Muscle of arm (tissue), 1 donor: ENCODE measurements at regions not wholly inside any gene's neighbourhood (a gene's known extent, or its start where the extent isn't known, plus 50 kb on each side); places are given as distances from the start of the nearest gene placed in this dataset.

Source experiments
- DNase-seq: peaks from one replicate; pipeline ENCODE4 v3.0.0-alpha.2; 2013

DNA sequence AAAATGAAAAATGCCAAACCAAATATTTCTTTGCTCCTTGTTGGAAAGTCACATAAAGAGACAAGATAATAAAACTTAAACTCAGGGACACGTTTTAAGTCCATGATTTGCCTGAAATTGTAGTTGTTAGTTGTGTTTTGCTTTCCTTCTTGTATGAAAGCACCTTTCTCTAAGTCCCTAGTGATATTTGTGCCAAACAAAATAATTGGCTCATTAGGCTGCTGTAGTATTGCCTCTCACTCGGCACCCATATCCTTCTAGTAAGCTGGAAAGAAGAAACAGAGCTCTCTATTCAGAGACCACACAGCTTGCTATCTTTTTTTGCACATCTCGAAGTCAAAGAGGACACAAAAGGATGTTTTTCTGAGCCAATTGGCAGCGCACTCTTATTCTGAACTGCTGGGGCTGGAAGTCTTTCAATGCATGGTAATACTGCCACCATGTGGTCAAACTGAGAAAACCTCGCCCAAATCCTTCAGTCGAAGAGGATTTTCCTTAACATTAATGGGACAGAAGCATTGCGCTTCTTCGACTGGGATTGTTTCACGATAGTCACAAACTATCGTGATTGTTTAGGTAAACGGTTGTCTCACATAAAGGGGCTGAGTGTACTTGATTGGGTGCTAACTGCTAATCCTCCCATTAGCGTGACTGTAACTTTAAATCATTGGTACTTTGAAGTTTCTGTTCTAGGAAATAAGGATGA, 571.9 kb upstream of the LCORL start:
- peak; percentile 80 for DNase-seq

DNA sequence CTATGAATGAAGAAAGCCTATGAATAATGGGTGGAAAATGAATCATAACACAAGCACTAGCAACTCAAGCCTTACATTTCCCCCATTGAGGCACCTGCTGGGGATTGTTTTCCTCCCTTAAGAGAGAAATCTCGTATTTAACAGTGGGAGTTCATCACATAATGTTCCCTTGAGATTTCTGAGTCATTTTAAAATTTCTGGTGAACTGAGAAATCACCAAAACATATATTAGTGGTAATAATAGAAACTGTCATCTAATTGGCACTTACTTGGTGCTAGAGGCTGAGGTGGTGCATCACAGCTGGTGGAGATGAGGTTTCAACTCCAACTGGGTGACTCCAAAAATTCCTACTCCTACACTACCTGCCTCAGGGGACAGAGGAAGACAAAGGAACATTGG, 561.3 kb upstream of the LCORL start:
- DNase-seq = no peak

DNA sequence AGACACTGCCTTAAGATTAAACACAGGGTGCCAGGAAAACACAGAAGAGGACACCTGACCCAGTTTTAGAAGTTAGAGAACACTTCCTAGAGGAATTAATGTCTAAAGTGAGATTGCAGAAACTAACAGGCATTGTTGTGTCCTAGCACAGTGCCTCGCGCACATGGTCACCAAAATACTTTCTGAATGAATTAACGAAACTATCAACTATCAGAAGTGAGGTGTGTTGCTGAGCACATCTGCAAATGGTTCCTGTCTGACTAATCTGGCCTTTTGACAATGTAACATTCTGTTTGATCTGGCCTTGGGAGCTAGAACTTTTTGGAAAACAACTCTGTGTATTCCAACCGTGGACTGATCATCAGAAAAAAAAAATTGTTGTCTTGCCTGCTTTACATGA, 556.8 kb upstream of the LCORL start:
- no peak for DNase-seq

DNA sequence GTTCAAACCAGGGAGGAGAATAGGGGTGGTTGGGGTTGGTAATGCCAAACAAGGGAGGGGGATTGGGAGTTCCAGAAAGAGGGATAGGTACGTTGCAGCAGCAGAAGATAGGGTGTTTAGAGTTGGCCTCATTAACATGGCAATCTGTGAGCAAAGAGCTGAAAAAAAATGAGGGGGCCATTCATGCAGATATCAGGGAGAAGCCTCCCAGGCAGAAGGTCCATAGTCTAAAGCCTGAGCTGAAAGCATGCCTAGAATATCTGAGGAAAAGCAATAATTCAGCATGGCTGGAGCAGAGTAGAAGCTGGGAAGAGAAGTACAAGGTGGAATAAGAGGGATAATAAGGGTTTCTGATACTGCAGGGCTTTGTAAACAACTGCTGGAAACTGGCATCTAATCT, 550.9 kb upstream of the LCORL start:
- DNase-seq = no peak

DNA sequence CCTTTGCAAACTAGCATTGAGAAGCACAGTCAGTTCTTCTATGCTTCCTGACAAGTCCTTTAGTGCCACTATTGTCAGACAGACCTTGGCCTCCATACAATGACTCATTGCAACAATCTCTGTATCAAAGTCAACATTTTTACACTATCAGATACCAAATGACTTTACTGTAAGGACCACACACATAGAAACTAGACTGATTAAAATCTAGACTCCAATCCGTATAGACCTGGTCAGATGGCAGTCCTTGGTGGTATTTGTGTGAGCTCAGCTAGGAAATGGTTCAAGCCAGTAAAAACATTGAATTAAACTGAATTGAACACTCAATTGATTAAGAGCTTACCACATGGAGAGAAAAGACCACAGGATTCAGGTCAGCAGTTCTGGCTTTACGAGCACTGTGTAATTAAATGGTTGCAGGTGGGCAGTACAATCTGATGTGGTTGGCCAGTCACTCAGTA, 549.8 kb upstream of the LCORL start:
- DNase-seq = no peak

DNA sequence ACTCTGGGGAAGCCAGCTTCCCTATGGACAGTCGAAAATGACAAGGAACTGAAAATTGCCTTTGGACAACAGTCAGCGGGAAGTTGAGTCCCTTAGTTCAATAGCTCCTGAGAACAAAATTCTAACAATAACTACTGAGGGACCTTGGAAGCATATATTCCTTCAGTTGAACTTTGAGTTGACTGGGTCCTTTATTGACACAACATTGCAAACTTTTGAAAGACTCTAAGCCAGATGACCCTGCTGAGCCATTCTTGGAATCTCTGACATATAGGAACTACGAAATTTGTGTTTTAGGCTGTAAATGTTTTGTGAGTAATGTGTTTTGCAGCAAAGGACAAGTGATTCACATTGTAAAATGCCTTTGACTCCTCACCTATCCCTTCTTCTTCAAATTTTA, 548.8 kb upstream of the LCORL start:
- no peak for DNase-seq

DNA sequence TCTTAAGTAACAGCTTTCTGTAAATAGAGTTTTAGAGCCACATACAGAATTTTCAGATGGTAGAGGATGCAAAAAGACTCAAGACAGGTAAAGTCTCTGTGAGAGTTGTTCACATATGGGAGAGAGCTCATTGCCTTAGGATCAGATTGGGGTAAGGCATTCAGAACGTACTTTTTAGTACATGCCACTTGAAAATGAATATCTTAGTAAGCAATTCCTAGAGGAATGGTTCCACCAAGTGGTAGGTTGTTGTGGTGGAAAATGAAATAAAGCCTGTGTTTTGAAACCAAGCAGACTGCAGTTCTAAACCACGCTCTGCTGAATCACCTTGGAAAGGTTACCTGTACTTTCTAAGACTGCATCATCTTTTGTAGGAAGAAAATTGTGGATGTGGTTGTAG, 547.0 kb upstream of the LCORL start:
- DNase-seq = no peak

DNA sequence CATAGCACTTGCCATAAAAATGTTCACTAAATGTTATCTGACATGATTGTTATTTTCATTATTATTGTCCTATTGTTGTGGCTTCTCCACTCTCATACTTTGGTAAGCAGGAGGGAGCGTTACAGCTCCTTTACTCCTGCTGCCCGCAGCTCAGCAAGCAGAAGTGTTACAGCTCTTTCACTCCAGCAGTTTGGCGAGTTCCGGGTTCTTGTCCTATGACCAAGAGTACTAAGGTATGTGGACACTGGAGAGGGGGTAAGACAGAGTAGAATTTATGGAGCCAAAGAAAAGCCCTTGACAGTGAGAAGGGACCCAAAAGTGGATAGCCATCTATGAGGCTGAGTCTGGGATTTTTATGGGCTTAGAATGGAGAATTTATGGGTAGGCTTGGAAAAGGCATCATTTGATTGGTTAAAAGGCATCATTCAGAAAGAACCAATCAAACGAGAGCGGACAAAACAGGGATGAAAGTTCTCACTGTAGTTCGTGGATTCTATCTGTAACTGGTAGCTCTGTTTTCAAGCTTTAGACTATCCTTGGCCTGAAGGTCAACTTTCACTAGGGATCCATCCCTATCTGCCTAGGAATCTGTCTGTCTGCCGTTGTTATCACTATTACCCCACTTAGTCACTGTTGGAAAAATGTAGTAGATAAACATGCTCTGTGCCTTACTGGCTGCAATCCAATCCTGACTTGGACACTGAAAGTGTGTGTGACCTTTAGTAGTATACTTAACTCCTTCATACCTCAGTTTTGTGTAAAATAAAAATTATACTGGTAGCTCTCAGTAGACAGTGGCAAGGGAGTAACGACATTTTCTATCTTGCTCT, 545.6 kb upstream of the LCORL start:
- DNase-seq = no peak

DNA sequence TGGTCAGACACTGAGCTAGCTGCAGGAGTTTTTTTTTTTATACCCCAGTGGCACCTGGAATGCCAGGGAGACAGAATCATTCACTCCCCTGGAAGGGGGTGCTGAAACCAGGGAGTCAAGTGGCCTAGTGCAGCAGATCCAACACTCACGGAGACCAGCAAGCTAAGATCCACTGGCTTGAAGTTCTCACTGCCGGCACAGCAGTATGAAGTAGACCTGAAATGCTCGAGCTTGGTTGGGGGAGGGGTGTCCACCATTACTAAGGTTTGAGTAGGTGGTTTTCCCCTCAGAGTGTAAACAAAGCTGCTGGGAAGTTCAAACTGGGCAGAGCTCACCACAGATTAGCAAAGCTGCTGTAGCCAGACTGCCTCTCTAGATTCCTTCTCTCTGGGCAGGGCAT, 537.9 kb upstream of the LCORL start:
- no peak for DNase-seq

DNA sequence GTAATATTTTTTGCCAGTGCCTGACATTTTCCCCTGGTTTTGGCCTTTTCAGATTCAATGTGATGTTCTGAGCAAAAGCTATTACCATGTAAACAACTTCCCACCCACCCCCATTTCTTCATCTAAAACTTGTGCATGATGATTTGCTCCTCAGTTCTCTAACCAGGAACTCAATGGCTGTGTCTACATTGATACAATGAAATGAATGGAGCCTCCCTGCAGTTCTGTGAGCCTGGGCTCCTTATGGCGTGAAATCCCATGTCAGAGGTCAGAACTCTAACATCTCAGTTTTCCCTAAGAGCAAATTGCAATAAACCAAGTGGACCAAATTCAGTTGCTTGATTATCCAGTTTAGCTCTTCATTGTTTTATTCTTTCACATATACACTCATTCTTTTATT, 534.8 kb upstream of the LCORL start:
- DNase-seq = no peak

DNA sequence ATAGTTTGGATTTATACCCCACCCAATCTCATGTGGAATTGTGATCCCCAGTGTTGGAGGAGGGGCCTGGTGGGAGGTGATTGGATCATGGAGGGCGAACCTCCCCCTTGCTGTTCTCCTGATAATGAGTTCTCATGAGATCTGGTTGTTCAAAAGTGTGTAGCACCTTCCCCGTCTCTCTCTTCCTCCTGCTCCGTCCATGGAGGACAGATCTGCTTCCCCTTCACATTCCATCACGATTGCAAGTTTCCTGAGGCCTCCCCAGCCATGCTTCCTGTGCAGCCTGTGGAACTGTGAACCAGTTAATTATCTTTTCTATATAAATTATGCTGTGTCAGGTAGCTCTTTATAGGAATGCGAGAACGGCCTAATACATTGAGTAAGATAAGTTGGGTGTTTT, 518.8 kb upstream of the LCORL start:
- no peak for DNase-seq

DNA sequence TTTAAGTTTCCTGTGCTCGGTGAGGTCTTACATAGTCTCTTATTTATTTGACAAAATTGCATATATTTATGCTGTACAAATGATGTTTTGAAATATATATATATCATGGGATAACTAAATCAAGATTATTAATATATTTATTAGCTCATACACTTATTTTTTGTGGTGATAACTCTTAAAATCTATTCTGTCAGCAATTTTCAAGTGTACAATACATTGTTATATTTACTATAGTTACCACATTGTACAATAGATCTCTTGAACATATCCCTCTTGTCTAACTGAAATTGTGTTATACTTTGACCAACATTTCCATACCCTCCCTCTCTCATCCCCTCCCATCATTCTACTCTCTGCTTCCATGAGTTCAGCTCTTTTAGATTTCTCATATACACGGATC, 516.6 kb upstream of the LCORL start:
- no peak for DNase-seq

DNA sequence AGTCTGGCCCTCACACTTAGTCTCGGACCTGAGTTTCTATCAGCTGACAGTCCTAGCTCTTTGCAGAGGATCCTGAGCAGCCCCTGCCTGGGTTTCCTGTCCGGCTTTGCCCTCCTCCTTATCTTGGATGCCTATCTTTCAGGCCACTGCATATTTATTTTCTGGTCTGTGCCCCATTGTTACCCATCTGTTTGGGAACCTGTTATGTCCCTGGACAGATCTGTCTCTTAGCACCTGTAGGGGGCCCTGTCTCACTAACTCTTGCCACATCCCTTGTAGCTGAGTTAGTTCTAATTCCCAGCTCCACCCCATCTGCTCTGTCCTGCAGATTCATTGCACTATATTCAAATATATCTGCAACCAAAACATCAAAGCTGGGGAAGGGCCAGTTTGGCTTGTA, 514.9 kb upstream of the LCORL start:
- DNase-seq = no peak

DNA sequence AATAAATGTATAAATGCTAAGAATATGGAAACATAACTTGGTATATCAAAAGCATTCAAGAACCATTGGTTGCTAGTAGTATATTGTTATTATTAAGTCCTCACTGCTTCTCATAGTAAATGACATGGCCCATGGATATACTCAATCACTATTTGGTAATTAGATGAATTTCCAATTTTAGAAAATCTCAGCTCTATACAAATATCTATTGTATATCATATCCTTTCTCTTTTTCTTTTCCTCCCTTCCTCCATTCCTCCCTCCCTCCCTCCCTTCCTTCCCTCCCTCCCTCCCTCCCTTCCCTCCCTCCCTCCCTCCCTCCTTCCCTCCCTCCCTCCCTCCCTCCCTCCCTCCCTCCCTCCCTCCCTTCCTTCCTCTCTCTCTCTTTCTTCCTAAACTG, 514.4 kb upstream of the LCORL start:
- DNase-seq = no peak

DNA sequence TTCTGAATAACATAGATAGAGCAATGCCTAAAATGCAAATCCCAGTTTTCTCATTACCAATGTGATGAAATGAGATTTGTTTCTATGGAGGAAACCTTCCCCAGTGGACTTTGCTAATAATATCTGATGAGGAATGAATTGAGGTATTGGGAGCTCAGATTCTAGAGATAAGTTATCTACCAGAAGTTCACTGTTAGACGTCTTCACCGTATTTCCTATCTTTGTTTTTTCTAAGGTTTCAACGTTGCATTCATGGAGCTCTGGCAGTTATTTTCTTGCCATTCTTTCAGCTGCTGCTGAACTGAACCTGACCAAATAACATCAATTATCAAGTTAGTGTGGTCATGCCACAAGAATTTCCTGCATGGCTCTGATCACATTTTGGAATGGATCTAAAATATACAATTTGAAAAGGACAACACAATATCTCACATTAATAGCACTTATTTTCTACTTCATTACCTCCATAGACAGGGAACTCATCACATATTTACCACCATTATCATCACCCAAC, 511.8 kb upstream of the LCORL start:
- DNase-seq = no peak

DNA sequence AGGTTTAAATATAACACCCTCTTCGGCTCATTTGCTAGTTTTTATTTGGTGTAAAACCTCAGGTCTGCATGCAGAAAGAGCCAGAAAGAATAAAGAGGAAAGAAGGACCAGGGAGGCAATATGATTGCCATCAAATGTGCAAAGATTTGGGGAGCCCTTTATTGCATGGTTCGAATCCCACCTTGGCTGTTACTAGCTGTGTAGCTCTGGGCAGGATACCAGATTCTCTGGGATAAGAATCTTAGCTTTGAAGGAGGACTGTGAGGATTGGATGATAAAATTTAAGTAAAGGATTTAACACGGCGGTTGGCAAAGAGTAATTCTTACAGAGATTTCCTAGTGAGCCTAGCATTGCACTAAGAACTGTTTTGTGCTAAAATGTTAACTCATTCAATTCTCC, 510.2 kb upstream of the LCORL start:
- no peak for DNase-seq

DNA sequence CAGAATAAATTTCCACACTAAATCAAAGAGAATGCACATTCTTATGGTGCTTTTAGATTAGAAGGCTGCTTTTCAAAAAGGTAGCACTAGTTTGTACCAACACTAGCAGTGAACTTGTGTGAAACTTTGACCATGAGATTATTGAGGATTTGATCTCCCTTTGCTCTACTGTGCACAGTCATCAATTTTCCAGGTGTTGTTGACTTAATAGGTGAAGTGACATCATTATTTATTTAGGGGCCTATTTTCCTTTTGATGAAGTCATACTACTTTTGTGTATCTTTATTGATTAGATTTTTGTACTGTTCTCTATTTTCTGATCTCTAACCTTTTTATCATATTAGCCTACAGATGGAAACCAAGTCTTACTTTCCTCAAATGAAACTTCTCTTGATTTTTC, 507.9 kb upstream of the LCORL start:
- DNase-seq = no peak

DNA sequence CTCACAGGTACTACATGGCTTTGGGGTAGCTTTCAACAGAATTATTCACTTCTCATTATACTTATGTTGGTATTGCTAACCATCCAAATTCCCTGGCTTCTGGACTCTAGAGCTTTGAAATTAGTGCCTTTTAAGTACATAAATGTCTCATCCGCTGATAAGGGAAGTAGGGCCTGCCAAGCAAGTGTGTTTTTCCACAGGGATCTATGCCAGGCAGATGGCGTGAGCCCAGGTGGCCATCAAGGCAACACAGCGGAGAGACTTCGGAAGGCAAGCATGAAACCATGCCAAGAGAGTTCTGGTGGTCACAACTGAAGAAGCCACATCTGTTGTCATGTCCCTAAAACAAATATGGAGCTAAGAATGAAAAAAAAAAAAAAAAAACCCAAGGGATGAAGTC, 503.1 kb upstream of the LCORL start:
- DNase-seq = no peak

DNA sequence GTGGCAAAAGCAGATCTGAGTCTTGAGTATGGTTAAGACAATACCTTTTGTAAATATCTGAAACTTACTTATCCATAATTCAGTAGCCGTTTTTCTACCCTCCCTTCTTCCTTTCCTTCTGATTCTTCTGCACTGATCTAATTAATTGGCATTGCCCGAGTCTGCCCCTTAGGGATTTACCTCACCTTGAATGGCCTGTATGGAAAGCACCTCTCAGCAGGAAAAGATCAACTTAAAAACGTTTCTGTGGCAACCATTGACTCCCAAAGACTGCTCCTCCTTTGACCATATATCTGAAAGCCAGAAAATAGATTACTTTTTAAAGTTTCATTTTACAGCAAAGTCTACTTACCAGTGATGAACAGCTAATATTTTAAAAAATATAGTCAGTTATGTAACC, 496.5 kb upstream of the LCORL start:
- DNase-seq = no peak

DNA sequence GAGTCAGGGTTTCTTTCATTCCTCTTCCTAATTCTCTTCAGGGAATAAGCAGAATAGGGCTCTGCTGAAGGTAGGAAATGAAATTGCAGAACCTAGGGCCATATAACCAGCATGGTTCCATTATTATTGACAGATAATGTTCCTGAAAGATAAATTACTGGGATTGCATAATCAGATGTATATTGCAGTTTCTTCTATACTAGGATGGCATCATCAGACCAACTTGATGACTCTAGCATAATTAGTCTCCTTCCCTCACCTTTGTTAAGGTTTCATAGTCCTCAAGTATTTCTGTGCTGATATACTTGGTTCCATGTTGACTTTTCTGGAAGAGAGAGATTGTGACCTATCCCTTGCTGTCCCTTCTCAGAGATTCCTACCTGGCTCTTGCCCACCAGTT, 492.3 kb upstream of the LCORL start:
- DNase-seq = no peak

DNA sequence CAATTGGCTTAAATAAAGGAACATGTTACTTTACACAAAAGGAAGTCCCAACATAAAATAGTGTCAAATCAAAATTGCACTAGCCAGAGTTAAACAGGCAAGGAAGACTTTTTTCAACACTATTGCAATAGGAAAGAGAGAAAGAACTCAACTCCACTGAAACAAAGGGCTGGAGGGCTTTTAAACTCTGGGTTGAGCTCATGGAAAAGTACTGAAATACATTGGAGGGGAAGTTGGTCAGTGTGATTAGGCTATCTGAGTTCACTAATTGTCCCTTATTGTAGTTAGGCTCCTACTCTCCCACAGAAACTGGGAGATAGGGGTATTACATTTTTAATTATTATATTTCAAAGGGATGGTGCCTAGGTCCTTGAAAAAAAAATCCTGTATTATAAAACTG, 491.2 kb upstream of the LCORL start:
- DNase-seq = no peak

DNA sequence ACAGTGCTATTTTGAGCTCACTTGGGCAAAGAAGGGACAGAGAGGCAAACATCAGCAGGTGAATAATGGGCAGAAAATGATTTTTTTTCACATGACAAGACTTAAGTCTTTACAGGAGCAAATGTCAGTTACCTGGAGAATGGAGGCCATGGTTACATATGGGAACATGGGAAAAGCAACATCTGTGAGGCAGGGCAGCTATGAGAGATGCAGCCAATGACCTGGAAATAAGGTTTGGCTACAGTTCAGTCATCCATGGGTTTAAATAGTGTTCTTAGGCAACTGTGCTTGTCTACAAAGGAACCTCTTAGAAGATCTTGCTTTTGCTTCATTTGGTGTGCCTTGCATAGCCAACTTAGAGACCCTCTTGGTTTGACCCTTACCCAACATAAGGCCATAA, 490.2 kb upstream of the LCORL start:
- no peak for DNase-seq

DNA sequence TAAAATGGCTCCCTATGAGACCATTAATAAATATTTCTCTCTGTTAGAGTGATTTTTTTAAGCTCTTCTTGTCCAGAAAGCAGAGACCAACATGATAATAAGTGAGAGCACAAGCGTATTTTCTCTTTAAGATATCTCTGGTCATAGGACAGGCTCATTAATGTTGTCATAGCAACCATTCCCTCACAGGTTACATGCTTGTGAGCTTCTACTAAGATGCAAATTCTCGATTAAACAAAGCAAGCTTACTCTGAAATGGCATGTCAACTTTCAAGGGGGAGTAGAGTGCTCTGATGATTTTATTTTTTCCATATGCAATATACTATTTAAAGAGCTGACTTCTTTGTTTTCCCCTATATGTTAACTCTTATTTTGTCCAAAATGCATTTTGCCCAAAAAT, 487.2 kb upstream of the LCORL start:
- DNase-seq = no peak

DNA sequence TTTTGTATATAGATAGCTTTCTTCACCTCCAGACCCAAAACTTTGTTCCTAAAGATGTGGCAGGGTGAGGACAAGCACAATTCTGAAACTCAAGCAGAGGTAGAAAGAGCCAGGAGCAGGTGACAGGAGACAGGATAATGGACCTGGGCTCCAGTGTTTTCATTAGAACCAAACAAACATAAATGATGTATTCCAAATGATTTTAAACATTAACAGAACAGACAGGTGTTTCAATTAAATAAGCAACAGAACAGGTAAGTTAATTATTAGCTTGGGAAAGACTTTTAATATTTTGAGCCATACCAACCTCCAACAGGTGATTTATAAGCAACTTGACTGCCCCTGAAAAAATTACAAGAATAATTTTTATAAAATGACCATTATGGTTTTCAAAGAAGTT, 459.4 kb upstream of the LCORL start:
- DNase-seq = no peak
